GM06990 (cell line): ENCODE measurements at regions not wholly inside any gene's neighbourhood (a gene's known extent, or its start where the extent isn't known, plus 50 kb on each side); places are given as distances from the start of the nearest gene placed in this dataset.

Experiments used
- DNase-seq: peaks from one replicate; pipeline ENCODE4 v3.0.0-alpha.2; 2011; ENCODE audit not compliant: insufficient read length; ENCODE audit errors: extremely low read depth
- H3K27me3 ChIP-seq: replicated peaks from 2 replicates; pipeline ENCODE4 v1.6.0; 2011; ENCODE audit warnings: low read length; ENCODE audit not compliant: control insufficient read depth, insufficient read depth
- H3K36me3 ChIP-seq: 2 replicates; pipeline ENCODE4 v1.5.1; 2011; ENCODE audit warnings: low read length; ENCODE audit not compliant: control insufficient read depth, insufficient read depth
- H3K4me3 ChIP-seq: replicated peaks from 2 replicates; pipeline ENCODE4 v1.5.1; 2011; ENCODE audit warnings: low read depth, mild to moderate bottlenecking, control low read depth, low read length
- TF ChIP-seq, protein P1 (sequence below): IDR thresholded peaks from 2 replicates; pipeline ENCODE4 v1.5.1; 2011; ENCODE audit warnings: low read length, control low read depth, mild to moderate bottlenecking, inconsistent platforms; ENCODE audit not compliant: insufficient read depth, poor library complexity, severe bottlenecking

DNA sequence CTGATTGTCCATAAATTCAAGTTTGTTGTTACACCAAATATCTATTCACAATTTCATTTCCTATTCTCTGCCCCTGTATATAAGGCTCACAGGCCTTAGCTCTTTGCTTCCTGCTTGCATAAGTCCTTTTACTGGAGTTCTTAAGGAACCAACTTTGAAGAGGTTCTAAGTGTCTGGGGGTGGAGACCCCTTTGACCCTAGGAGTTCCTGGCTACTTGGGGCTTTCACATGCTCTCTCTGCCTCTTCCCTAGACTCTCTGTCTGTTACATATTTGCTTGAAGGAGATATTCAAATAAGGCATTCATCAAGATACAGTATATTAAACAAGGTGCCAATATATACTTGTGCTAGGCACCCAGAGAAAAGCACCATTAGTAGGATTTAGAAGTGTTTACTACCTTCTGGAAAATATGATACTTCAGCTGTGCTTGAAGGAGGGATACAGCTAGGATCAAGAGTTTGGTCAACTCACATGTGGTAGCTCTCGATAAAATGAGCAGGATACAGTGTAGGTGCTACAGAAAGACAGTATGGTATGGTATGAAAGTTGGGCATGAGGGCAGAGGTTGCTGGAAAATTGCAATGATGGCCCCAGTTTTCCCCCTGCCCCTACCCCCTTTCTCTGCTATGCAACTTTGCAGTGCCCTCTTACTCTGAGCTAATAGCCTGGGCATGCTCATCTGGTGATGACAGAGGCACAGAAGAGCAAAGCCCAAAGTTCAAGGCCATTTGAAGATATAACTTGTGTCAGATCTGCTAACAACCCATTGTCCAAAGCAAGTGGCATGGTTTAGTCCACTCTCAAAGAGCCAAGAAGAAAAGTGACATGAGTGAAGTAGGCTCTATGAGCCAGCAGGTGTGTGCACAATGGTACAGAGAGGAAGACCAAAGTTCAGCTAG is 107.6 kb upstream of the CPEB2 start:
- TF ChIP-seq, protein P1, sequence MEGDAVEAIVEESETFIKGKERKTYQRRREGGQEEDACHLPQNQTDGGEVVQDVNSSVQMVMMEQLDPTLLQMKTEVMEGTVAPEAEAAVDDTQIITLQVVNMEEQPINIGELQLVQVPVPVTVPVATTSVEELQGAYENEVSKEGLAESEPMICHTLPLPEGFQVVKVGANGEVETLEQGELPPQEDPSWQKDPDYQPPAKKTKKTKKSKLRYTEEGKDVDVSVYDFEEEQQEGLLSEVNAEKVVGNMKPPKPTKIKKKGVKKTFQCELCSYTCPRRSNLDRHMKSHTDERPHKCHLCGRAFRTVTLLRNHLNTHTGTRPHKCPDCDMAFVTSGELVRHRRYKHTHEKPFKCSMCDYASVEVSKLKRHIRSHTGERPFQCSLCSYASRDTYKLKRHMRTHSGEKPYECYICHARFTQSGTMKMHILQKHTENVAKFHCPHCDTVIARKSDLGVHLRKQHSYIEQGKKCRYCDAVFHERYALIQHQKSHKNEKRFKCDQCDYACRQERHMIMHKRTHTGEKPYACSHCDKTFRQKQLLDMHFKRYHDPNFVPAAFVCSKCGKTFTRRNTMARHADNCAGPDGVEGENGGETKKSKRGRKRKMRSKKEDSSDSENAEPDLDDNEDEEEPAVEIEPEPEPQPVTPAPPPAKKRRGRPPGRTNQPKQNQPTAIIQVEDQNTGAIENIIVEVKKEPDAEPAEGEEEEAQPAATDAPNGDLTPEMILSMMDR: no peak
- H3K27me3 ChIP-seq: no peaks in the 10 kb centered on the region
- H3K4me3 ChIP-seq: no peak overlapping the region
- H3K36me3 ChIP-seq: no peaks in the 10 kb centered on the region
- DNase-seq: no peak

GRCh38 chr4:14896656-14897175 is 105.6 kb upstream of the CPEB2 start:
- H3K36me3 ChIP-seq: no peaks in the 10 kb centered on the region
- no peak overlapping the region for H3K4me3 ChIP-seq
- no peak for DNase-seq
- H3K27me3 ChIP-seq: no peaks in the 10 kb centered on the region
- TF ChIP-seq, protein P1: no peak

GRCh38 chr4:14897217-14897616 is 105.1 kb upstream of the CPEB2 start:
- DNase-seq: no peak
- TF ChIP-seq, protein P1: peak; percentile 18

DNA sequence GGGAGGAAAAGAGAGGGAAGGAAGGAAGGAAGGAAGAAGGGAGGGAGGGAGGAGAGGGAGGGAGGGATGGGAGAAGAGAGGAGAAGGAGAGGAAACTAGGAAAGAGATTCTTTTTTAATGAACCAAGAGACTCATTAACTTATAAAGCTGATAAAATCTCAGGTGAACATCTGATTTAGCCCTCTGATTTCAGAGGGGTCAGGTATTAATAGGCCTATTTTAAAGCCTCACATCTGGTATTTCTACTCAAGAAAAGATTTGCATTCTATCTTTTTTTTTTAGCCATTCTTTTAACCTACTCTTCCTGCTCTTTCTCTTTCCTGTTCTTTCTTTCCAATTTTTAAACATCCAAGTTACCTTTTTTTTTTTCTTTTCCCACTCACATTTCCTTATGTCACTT is 103.3 kb upstream of the CPEB2 start:
- TF ChIP-seq, protein P1: no peak
- Histone ChIP-seq H3K36me3 (no peaks in the 10 kb centered on the region), H3K4me3 (no peak overlapping the region), H3K27me3 (no peaks in the 10 kb centered on the region)
- DNase-seq: no peak

More at GRCh38 chr4:14897217-14897616, 105.1 kb upstream of the CPEB2 start:
- Histone ChIP-seq H3K36me3 (no peaks in the 10 kb centered on the region), H3K27me3 (no peaks in the 10 kb centered on the region), H3K4me3 (no peak overlapping the region)

- DNase-seq: no peak
- Histone ChIP-seq H3K36me3 (no peaks in the 10 kb centered on the region), H3K4me3 (no peak overlapping the region), H3K27me3 (no peaks in the 10 kb centered on the region)
- TF ChIP-seq, protein P1: no peak
These were observed 99.9 kb upstream of the CPEB2 start for GRCh38 chr4:14902342-14902741.
